Naive thymus-derived CD4-positive, alpha-beta T cell (primary cell): ENCODE measurements at regions not wholly inside any gene's neighbourhood (a gene's known extent, or its start where the extent isn't known, plus 50 kb on each side); places are given as distances from the start of the nearest gene placed in this dataset.

Source experiments
- ATAC-seq: fragments of 150-1000 bp; cut with Tn5 transposase; 2 replicates; pipeline ENCODE4 v1.10.0; 2021; ENCODE audit warnings: mild to moderate bottlenecking, moderate library complexity
- CTCF ChIA-PET: fragments of 350-600 bp; sonication (Branson Sonifier 250); formaldehyde crosslinking; loops from one replicate; lab custom pipeline; 2021; ENCODE audit warnings: antibody characterized with exemption; lab: Charles Lee
- POLR2A ChIA-PET: fragments of 350-600 bp; sonication (Branson Sonifier 250); formaldehyde crosslinking; loops from one replicate; lab custom pipeline; 2021; ENCODE audit warnings: antibody characterized with exemption, inconsistent platforms; lab: Charles Lee
- DNase-seq, 9 donors: peaks; one replicate each; pipeline versions ENCODE4 v3.0.0 to v3.0.0-alpha.2; 2020 to 2022; ENCODE audit warnings: mixed read lengths in 1 of 9
- H3K27ac ChIP-seq: one replicate; pipeline ENCODE4 v1.7.0; 2013; ENCODE audit warnings: mild to moderate bottlenecking, low read depth, low read length, moderate library complexity
- H3K27me3 ChIP-seq, 2 donors: one replicate each; pipeline ENCODE4 v1.7.0; 2013; ENCODE audit warnings: low read length in 2 of 2, mild to moderate bottlenecking in 2 of 2, moderate library complexity in 2 of 2; ENCODE audit not compliant: control insufficient read depth in 2 of 2, insufficient read depth in 2 of 2
- H3K36me3 ChIP-seq, 3 experiments: 1 replicate in 2 of 3; 2 replicates in 1 of 3; pipeline ENCODE4 v1.7.0; 2013; ENCODE audit warnings: low read length in 3 of 3, mild to moderate bottlenecking in 3 of 3, moderate library complexity in 1 of 3; ENCODE audit not compliant: insufficient read depth in 3 of 3, control insufficient read depth in 2 of 3
- H3K4me1 ChIP-seq, 2 donors: one replicate each; pipeline ENCODE4 v1.7.0; 2013; ENCODE audit warnings: low read length in 2 of 2, mild to moderate bottlenecking in 2 of 2, moderate library complexity in 1 of 2; ENCODE audit not compliant: control insufficient read depth in 2 of 2, insufficient read depth in 2 of 2
- H3K4me3 ChIP-seq: 2 replicates; pipeline ENCODE4 v1.7.0; 2013; ENCODE audit warnings: mild to moderate bottlenecking, low read length
- H3K9me3 ChIP-seq, 3 experiments: 1 replicate in 2 of 3; 2 replicates in 1 of 3; pipeline ENCODE4 v1.7.0; 2013; ENCODE audit warnings: low read length in 3 of 3; ENCODE audit not compliant: control insufficient read depth in 2 of 3
- H3K27ac Mint-ChIP-seq, 9 donors: one replicate each; pipeline ENCODE4 v1.8.0; 2020 to 2022; ENCODE audit warnings: mixed read lengths in 9 of 9, mild to moderate bottlenecking in 8 of 9, moderate library complexity in 5 of 9, inconsistent platforms in 2 of 9
- H3K27me3 Mint-ChIP-seq, 5 donors: one replicate each; pipeline ENCODE4 v1.8.0; 2021 to 2022; ENCODE audit warnings: mixed read lengths in 5 of 5, mild to moderate bottlenecking in 1 of 5
- H3K36me3 Mint-ChIP-seq, 5 donors: one replicate each; pipeline ENCODE4 v1.8.0; 2020 to 2022; ENCODE audit warnings: mixed read lengths in 5 of 5, mild to moderate bottlenecking in 3 of 5, inconsistent platforms in 1 of 5
- H3K4me1 Mint-ChIP-seq, 7 donors: one replicate each; pipeline ENCODE4 v1.8.0; 2020 to 2022; ENCODE audit warnings: mixed read lengths in 7 of 7, mild to moderate bottlenecking in 3 of 7, inconsistent platforms in 1 of 7
- H3K4me3 Mint-ChIP-seq, 10 donors: one replicate each; pipeline ENCODE4 v1.8.0; 2020 to 2022; ENCODE audit warnings: mild to moderate bottlenecking in 10 of 10, mixed read lengths in 10 of 10, moderate library complexity in 6 of 10, inconsistent platforms in 2 of 10
- H3K9me3 Mint-ChIP-seq, 11 donors: one replicate each; pipeline ENCODE4 v1.8.0; 2020 to 2022; ENCODE audit warnings: mixed read lengths in 11 of 11, mild to moderate bottlenecking in 4 of 11, inconsistent platforms in 1 of 11, moderate library complexity in 1 of 11
- intact Hi-C, 2 donors: fragments of 100-400 bp; cut with micrococcal nuclease; formaldehyde crosslinking; loops; one replicate each; pipeline ENCODE4 v1.15.1; 2023

DNA sequence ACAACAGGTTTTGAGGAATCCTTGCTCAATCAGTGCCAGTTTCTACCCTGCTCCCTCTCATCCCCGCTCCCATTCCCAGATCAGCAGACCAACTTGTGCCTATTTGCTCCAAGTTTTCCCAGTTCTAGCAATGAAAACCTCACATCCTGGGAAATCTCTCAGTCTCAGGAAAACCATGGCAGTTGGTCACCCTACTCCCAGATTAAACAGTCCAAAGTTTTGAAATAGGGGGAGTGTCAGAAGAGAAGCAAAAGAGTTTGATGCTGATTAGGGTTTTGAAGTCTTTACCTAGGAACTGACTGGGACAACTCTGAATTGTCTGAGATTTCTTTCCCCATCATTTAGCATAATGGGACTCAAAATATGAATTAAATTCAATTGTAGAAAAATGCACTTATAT, 95.8 kb upstream of the ARID2 start:
- POLR2A ChIA-PET, result no interaction called here
- no peak for DNase-seq
- H3K27ac ChIP-seq, result no peak overlapping the region
- H3K27me3 ChIP-seq, result no peaks in the 10 kb centered on the region
- Mint-ChIP-seq H3K36me3 (no peaks in the 10 kb centered on the region), H3K27me3 (peaks cover 0 to 30% (median 0%) of the 10 kb centered on the region in 5 donors), H3K4me1 (peaks cover 0 to 6% (median 5%) of the 10 kb centered on the region in 7 donors), H3K9me3 (no peaks in the 10 kb centered on the region), H3K27ac (no peak overlapping the region), H3K4me3 (no peak overlapping the region)
- intact Hi-C loops, result no loop called here
- H3K9me3 ChIP-seq, result no peaks in the 10 kb centered on the region
- H3K4me3 ChIP-seq, result no peak overlapping the region
- CTCF ChIA-PET, result no interaction called here
- H3K36me3 ChIP-seq, result no peaks in the 10 kb centered on the region
- H3K4me1 ChIP-seq, result no peaks in the 10 kb centered on the region
- ATAC-seq, result no peak

DNA sequence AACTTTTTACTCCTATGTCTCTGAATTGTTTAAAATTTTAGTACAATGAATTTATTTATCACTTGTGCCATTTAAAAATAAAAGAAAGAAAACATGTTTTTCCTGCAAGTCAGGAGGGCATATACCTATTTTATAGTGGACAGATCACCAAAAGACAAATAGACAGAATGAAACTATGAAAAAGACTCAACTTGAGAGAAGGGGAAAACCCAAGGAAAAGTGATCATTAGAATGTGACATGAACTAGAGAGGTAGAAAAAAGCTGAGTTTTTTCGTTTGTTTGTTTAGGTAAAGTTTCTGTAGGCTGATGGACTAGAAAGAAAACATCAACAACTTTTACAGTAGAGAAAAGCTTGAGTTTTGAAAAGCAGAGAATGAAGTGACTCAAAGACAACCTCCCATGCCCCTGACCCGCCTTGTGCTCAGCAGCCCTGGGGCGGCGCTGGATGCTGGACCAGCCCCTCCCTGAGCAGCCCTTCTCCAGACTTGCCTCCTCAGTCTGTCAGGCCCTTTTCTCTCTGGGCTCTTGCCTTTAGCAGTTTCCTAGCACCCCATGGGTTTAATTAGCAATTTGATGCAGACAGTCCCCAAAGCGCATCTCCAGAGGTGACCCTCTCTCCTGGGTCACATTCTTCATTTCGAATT, 95.1 kb upstream of the ARID2 start:
- Histone ChIP-seq H3K27ac (no peak overlapping the region), H3K27me3 (no peaks in the 10 kb centered on the region), H3K4me3 (no peak overlapping the region), H3K9me3 (no peaks in the 10 kb centered on the region), H3K36me3 (no peaks in the 10 kb centered on the region), H3K4me1 (no peaks in the 10 kb centered on the region)
- Mint-ChIP-seq H3K27me3 (peaks cover 0 to 30% (median 0%) of the 10 kb centered on the region in 5 donors), H3K4me1 (peaks cover 0 to 6% (median 5%) of the 10 kb centered on the region in 7 donors), H3K4me3 (no peak overlapping the region), H3K9me3 (no peaks in the 10 kb centered on the region), H3K27ac (no peak overlapping the region), H3K36me3 (no peaks in the 10 kb centered on the region)
- ATAC-seq, result no peak
- POLR2A ChIA-PET, result no interaction called here
- CTCF ChIA-PET, result no interaction called here
- no peak for DNase-seq
- intact Hi-C loops, result no loop called here

DNA sequence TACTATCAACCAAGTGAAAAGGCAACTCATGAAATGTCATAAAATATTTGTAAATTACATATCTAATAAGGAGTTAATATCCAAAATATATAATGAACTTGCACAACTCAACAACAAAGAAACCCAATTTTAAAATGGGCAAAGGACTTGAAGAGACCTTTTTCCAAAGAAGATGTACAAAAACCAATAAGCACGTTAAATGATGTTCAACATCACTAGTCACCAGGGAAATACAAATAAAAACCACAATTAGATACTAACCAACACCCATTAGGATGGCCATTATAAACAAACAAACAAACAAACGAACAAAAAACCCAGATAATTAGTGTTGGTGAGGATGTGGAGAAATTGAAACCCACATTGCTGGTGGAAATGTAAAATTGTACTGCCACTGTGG, 92.3 kb upstream of the ARID2 start:
- Mint-ChIP-seq H3K4me3 (no peak overlapping the region), H3K9me3 (no peaks in the 10 kb centered on the region), H3K27ac (no peak overlapping the region), H3K27me3 (peaks cover 0 to 10% (median 0%) of the 10 kb centered on the region in 5 donors), H3K36me3 (peaks cover 0 to 1% (median 0%) of the 10 kb centered on the region in 5 donors), H3K4me1 (peaks cover 0 to 6% (median 5%) of the 10 kb centered on the region in 7 donors)
- intact Hi-C loops, result no loop called here
- ChIA-PET CTCF (no interaction called here), POLR2A (no interaction called here)
- no peak for DNase-seq
- no peaks in the 10 kb centered on the region for H3K27me3 ChIP-seq
- H3K36me3 ChIP-seq, result no peaks in the 10 kb centered on the region
- ATAC-seq, result no peak
- no peaks in the 10 kb centered on the region for H3K9me3 ChIP-seq
- no peak overlapping the region for H3K4me3 ChIP-seq
- no peak overlapping the region for H3K27ac ChIP-seq
- H3K4me1 ChIP-seq, result no peaks in the 10 kb centered on the region

DNA sequence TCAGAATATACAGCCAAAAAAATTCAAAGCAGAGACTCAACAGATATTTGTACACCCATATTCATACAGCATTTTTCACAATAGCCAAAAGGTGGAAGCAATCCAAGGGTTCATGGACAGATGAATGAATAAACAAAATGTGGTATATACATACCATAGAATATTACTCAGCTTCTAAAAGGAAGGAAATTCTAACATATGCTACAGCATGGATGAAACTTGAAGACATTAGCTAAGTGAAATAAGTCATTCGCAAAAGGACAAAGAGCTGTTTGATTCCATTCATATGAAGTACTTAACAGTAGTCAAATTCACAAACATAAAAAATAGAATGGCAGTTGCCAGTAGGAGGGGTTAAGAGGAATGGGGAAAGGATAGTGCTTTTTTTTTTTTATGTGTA, 91.8 kb upstream of the ARID2 start:
- Mint-ChIP-seq H3K36me3 (peaks cover 0 to 1% (median 0%) of the 10 kb centered on the region in 5 donors), H3K9me3 (no peaks in the 10 kb centered on the region), H3K27ac (no peak overlapping the region), H3K4me1 (peaks cover 0 to 6% (median 5%) of the 10 kb centered on the region in 7 donors), H3K4me3 (no peak overlapping the region), H3K27me3 (peaks cover 0 to 6% (median 0%) of the 10 kb centered on the region in 5 donors)
- intact Hi-C loops, result no loop called here
- no peaks in the 10 kb centered on the region for H3K4me1 ChIP-seq
- H3K27ac ChIP-seq, result no peak overlapping the region
- H3K4me3 ChIP-seq, result no peak overlapping the region
- H3K9me3 ChIP-seq, result no peaks in the 10 kb centered on the region
- POLR2A ChIA-PET, result no interaction called here
- no peaks in the 10 kb centered on the region for H3K36me3 ChIP-seq
- H3K27me3 ChIP-seq, result no peaks in the 10 kb centered on the region
- ATAC-seq (no peak), DNase-seq (no peak)
- CTCF ChIA-PET, result no interaction called here

DNA sequence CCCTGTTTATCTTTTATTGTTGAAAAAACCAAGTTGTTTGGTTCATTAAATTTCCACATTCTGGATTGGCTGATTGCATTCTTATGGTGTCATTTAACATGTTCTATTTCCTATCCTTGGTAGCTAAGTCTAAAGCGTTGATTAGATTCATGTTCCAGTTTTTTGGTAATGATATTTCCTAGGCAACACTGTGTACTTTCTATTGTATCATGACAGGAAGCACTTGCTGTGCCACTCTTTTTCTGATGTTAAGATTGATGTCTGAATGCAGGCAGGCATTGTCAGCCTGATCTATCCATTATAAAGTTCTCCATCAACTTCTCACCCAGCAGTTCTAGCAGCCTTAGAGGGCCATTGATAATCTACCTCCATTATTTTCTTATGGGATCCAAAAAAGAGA, 91.1 kb upstream of the ARID2 start:
- ATAC-seq, result no peak
- Mint-ChIP-seq H3K9me3 (no peaks in the 10 kb centered on the region), H3K4me1 (peaks cover 0 to 5% (median 5%) of the 10 kb centered on the region in 7 donors), H3K27ac (no peak overlapping the region), H3K36me3 (peaks cover 0 to 1% (median 0%) of the 10 kb centered on the region in 5 donors), H3K27me3 (peaks cover 0 to 4% (median 0%) of the 10 kb centered on the region in 5 donors), H3K4me3 (no peak overlapping the region)
- no peaks in the 10 kb centered on the region for H3K9me3 ChIP-seq
- CTCF ChIA-PET, result no interaction called here
- H3K27me3 ChIP-seq, result no peaks in the 10 kb centered on the region
- H3K4me3 ChIP-seq, result no peak overlapping the region
- no peak overlapping the region for H3K27ac ChIP-seq
- H3K36me3 ChIP-seq, result no peaks in the 10 kb centered on the region
- no peaks in the 10 kb centered on the region for H3K4me1 ChIP-seq
- POLR2A ChIA-PET, result no interaction called here
- DNase-seq, result no peak
- intact Hi-C loops, result no loop called here

DNA sequence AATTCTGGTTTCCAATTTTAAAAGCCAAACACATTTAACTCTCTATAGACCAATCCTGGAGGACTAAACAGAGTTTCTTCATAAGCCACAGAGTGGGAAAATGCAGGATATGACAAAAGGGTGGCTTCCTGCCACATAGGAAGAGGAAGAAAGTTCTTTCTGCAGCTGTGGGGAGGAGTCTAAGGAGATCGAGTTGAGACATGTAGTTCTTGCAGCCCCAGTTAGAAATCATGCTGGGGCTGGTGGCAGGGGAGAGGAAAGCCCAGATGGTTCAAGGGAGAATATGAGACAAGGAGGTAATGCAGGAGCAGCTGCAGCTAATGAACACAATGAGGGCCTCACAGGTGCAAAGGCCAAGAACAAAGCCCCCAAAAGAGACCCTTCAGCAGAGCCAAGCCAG, 85.0 kb upstream of the ARID2 start:
- Histone ChIP-seq H3K4me3 (no peak overlapping the region), H3K4me1 (peaks cover 0 to 10% of the 10 kb centered on the region in 2 donors), H3K27me3 (no peaks in the 10 kb centered on the region), H3K27ac (no peak overlapping the region), H3K9me3 (no peaks in the 10 kb centered on the region), H3K36me3 (no peaks in the 10 kb centered on the region)
- ChIA-PET POLR2A (interaction anchor here (0.5 kb wide), 1 partner anchor 11 kb away, joined by 5 read pairs; no protein-coding TSS in a partner anchor), CTCF (no interaction called here)
- Mint-ChIP-seq H3K27me3 (peaks cover 1 to 11% (median 3%) of the 10 kb centered on the region in 5 donors), H3K27ac (peak overlapping the region in 7 of 9 donors; percentile 36 to 63 (median 59)), H3K4me3 (peak overlapping the region in 8 of 10 donors; percentile 14 to 75 (median 63)), H3K4me1 (peaks cover 6 to 15% (median 12%) of the 10 kb centered on the region in 7 donors), H3K9me3 (peaks cover 0 to 2% (median 0%) of the 10 kb centered on the region in 11 donors), H3K36me3 (peaks cover 0 to 14% (median 0%) of the 10 kb centered on the region in 5 donors)
- DNase-seq (peak in 2 of 9 donors; percentile 2 to 9), ATAC-seq (peak; percentile 63)
- intact Hi-C loops, result no loop called here
